ENCODE measurements at regions not wholly inside any gene's neighbourhood (a gene's known extent, or its start where the extent isn't known, plus 50 kb on each side); places are given as distances from the start of the nearest gene placed in this dataset.
A peak's percentile ranks its signal among the peaks of the same experiment; 100 is the strongest.
"Not testable (repeated sequence)": the region's sequence is repeated elsewhere in the genome, so short reads cannot be mapped to it uniquely, and the experiment has no call there.

- DNase-seq (ENCODE audit: low read depth in 2 of 3, low spot score in 2 of 3) = no peak
Observed at GRCh38 chr6:15017261-15017660, 228.6 kb upstream of the JARID2 start.

- DNase-seq (ENCODE audit: low read depth in 2 of 3, low spot score in 2 of 3) = no peak
Observed at GRCh38 chr6:15017803-15018202, 228.1 kb upstream of the JARID2 start.

DNA sequence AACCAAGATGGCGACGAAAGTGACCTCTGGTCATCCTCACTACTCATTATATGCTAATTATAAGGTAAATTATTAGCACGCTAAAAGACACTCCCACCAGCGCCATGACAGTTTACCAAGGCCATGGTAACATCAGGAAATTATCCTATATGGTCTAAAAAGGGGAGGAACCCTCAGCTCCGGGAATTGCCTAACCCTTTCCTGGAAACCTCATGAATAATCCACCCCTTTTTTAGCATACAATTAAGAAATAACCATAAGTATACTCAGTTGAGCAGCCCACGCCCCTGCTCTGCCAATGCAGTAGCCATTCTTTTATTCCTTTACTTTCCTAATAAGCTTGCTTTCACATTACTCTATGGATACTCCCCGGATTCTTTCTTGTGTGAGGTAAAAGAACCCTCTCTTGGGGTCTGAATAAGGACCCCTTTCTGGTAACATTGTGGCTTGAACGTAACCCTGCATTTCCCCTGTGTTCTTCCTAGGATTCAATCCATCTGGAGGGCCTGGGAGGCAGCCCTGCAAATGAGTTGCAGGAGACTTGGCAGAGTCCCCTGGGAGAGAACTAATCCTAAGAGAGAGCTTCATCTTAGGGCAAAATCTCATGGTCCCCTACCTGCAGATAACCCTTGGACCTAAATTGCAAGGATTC lies 225.6 kb upstream of the JARID2 start:
- no peak for DNase-seq (ENCODE audit: low read depth in 2 of 3, low spot score in 2 of 3)

DNA sequence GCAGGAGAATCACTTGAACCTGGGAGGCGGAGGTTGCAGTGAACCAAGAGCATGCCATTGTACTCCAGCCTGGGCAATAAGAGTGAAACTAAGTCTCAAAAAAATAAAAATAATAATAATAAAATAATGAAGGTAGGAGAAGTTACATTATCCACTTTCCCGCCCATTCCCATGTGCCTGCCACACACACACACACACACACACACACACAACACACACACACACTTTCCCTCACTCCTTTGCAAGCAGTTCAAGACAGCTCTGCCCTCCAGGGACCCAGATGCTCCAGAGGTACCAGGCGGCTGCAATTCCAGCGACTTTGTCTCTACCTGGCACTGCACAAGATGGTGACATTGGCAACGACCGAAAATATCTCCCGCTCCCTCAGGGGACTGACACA lies 224.8 kb upstream of the JARID2 start:
- DNase-seq (ENCODE audit: low read depth in 2 of 3, low spot score in 2 of 3) = no peak

DNA sequence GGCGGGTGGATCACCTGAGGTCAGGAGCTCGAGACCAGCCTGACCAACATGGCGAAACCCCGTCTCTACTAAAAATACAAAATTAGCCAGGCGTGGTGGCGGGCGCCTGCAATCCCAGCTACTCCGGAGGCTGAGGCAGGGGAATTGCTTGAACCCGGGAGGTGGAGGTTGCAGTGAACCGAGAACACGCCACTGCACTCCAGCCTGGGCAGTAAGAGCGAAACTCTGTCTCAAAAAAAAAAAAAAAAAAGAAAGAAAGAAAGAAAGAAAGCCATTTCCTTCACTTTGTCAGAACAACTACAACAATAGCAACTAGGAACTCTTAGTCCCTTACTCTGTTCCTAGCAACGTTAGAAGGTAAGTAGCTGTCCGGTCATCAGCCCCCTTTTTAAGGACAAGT lies 222.9 kb upstream of the JARID2 start:
- not testable (repeated sequence) for DNase-seq (ENCODE audit: low read depth in 2 of 3, low spot score in 2 of 3)

- peak in 2 of 3 experiments; percentile 42 for DNase-seq (ENCODE audit: low read depth in 2 of 3, low spot score in 2 of 3)
Observed at GRCh38 chr6:15023448-15023847, 222.4 kb upstream of the JARID2 start.

DNA sequence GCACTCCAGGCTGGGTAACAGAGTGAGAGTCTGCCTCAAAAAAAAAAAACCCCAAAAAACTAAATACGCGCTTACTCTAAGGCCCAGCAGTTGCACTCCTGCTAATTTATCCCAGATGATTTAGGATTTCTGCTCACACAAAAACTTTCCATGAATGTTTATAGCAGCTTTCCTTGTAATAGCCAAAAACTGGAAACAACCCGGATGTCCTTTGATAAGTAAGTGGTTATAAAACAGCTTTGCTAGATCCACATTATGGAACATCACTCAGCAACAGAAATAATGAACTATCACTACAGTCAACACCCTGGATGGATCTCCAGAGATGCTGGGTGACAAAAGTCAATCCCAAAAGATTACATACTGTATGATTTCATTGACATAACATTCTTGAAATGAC lies 220.4 kb upstream of the JARID2 start:
- no peak for DNase-seq (ENCODE audit: low read depth in 2 of 3, low spot score in 2 of 3)

DNA sequence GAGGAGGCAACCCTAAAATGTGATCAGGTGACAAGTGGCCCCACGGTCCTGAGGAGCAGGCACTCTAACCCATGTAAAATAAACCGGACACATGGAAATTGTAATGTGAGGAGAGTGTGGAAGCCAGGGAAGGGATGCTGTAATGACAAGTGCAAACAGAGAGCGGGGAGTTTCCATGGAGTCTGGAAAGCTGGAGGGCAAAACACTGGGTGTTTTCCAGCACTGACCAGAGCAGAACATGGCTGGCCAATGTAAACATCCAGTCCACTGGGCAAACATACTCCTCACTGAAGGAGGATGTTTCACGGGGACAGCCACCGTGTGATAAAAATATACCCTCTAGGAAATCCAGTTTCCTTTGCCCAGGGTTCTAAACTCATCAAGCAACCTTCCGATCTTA lies 219.0 kb upstream of the JARID2 start:
- DNase-seq (ENCODE audit: low read depth in 2 of 3, low spot score in 2 of 3) = no peak

DNA sequence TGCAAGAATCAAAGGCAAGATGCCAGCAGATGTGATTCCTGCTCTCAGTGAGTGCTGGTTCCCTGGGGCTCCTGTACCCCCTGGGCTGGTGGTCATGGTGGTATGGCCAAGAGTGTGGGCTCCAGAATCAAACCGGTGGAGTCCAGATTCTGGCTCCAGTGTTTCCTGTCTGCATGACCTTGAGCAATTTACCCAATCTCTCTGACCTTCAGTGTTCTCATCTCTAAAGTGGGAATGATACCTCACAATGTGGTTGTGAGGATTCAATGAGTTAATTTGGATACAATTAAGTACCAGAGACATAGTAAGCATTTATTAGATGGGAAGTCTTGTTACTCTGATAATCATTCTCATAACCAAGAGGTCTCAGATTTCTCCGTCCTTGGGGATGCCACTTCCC lies 218.4 kb upstream of the JARID2 start:
- DNase-seq (ENCODE audit: low read depth in 2 of 3, low spot score in 2 of 3) = no peak

GRCh38 chr6:15032015-15032414 lies 213.9 kb upstream of the JARID2 start:
- no peak for DNase-seq (ENCODE audit: low read depth in 2 of 3, low spot score in 2 of 3)

- no peak for DNase-seq (ENCODE audit: low read depth in 2 of 3, low spot score in 2 of 3)
Observed at GRCh38 chr6:15033850-15034203, 212.0 kb upstream of the JARID2 start.

GRCh38 chr6:15036690-15037245 lies 209.1 kb upstream of the JARID2 start:
- DNase-seq (ENCODE audit: low read depth in 2 of 3, low spot score in 2 of 3) = no peak

- no peak for DNase-seq (ENCODE audit: low read depth in 2 of 3, low spot score in 2 of 3)
Observed at GRCh38 chr6:15037253-15037652, 208.6 kb upstream of the JARID2 start.

GRCh38 chr6:15038013-15038791 lies 207.7 kb upstream of the JARID2 start:
- DNase-seq (ENCODE audit: low read depth in 2 of 3, low spot score in 2 of 3) = no peak

- no peak for DNase-seq (ENCODE audit: low read depth in 2 of 3, low spot score in 2 of 3)
Observed at GRCh38 chr6:15039136-15039535, 206.7 kb upstream of the JARID2 start.

GRCh38 chr6:15042938-15043337 lies 202.9 kb upstream of the JARID2 start:
- DNase-seq (ENCODE audit: low read depth in 2 of 3, low spot score in 2 of 3) = no peak

GRCh38 chr6:15044146-15044882 lies 201.6 kb upstream of the JARID2 start:
- DNase-seq (ENCODE audit: low read depth in 2 of 3, low spot score in 2 of 3) = no peak

- no peak for DNase-seq (ENCODE audit: low read depth in 2 of 3, low spot score in 2 of 3)
Observed at GRCh38 chr6:15044948-15045347, 200.9 kb upstream of the JARID2 start.

GRCh38 chr6:15046751-15047150 lies 199.1 kb upstream of the JARID2 start:
- DNase-seq (ENCODE audit: low read depth in 2 of 3, low spot score in 2 of 3) = no peak

DNA sequence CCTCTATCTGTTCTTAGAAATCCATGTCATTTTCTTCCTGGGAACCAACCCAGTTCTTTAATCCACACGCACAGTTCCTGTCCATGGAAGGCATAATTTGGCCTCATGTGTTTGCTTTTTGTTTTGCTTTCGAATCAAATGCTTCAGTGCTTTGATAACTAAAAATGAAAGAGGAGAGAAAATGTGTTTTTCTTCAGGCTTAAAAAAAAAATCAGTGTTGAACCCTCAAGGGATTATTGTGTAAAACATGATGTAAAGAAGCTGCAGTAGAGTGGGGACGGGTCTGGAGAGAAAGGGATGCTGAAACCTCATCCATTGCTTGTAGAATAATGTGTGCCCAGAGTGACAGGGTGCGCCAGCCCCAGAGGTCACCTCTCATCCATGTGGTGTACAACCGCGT lies 197.5 kb upstream of the JARID2 start:
- DNase-seq (ENCODE audit: low read depth in 2 of 3, low spot score in 2 of 3) = no peak

DNA sequence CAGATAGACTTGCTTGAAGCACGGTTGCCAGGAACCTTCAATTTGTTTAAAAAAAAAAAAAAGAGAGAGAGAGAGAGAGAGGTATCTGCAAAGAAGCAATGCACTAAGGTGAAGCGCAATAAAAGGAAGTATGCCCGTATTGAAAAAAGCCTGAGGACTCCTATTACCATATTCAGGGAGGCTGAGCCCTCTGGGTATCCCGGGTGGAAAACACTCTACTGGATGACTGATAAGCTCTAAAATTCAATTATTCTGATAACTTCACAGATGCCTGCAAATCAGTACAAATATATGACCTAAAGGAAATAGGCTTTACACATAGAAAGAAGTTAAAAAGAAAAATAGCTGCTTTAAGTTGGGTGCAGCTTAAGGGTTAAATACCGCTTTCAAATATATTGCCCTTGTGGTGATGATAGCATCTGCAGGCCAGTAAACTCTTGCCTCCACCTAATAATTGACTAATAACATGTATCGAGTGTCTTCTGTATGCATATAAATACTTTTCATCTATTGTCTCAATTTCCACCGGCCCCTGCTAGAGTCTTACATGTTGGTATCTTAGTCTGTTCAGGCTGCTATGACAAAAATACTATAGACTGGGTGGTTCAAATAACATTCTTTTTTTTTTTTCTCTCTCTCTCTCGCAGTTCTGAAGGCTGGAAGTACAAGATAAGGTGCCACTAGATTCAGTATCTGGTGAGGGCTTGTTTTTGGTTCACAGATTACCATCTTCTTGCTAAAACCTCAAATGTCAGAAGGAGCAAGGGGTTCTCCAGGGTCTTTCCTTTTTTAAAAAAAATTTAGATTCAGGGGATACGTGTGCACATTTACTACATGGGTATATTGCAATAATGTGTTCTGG lies 187.4 kb upstream of the JARID2 start:
- DNase-seq (ENCODE audit: low read depth in 2 of 3, low spot score in 2 of 3) = no peak
